ENCODE measurements at regions not wholly inside any gene's neighbourhood (a gene's known extent, or its start where the extent isn't known, plus 50 kb on each side); places are given as distances from the start of the nearest gene placed in this dataset.

- H3K9ac ChIP-seq (ENCODE audit: insufficient read depth, low read depth, low read length), result no peak overlapping the region
- H3K4me3 ChIP-seq (replicated peaks in 1 of 3; ENCODE audit: insufficient read depth in 1 of 3, low read depth in 2 of 3, low read length in 3 of 3), result no peak overlapping the region
- H3K36me3 ChIP-seq (replicated peaks in 1 of 2; ENCODE audit: control insufficient read depth in 1 of 2, insufficient read depth in 2 of 2, low read length in 2 of 2), result no peaks in the 10 kb centered on the region
- FAIRE-seq (no peak), ATAC-seq (no peak), DNase-seq (ENCODE audit: low spot score) (no peak)
- H3K9me3 ChIP-seq (ENCODE audit: low read length), result no peaks in the 10 kb centered on the region
- TF ChIP-seq ZFP91 (CRISPR knock-in tag; IDR thresholded peaks at IDR 0.05; ENCODE audit: borderline replicate concordance) (0 out of 2 replicates have a peak, but pooled peaks have one; percentile 26), KAT8 (CRISPR knock-in tag; IDR thresholded peaks at IDR 0.05) (no peak), GATAD2A (CRISPR knock-in tag; IDR thresholded peaks at IDR 0.05) (0 out of 2 replicates have a peak, but pooled peaks have one; percentile 27), ZBTB33 (CRISPR knock-in tag; IDR thresholded peaks at IDR 0.05) (peak; percentile 67), SNAPC2 (CRISPR knock-in tag; IDR thresholded peaks at IDR 0.05) (no peak), CEBPB (IDR thresholded peaks at IDR 0.05; ENCODE audit: borderline replicate concordance, low read depth, low read length) (peak; percentile 43; the same call in 1 of the 2 replicates)
- in situ Hi-C loops (cut with HindIII; ENCODE audit: extremely low pct_ligation_motif_present, low pct_unique_long_range_greater_than_20kb), result no loop called here
- intact Hi-C loops (cut with micrococcal nuclease; ENCODE audit: unreplicated experiment), result no loop called here
- WGBS (ENCODE audit: low lambda C conversion rate), result 89% methylated on average over 21 of the region's 21 CpGs
- peaks cover 54% of the 10 kb centered on the region for H3K4me1 ChIP-seq (ENCODE audit: insufficient read depth, low read length)
- peak overlapping the region; percentile 77 for H3K27ac ChIP-seq (ENCODE audit: extremely low read length, insufficient read depth, low read length)
- H3K4me2 ChIP-seq (ENCODE audit: low read depth, low read length), result no peak overlapping the region
- BruUV-seq (replicated peaks), result no TSS peak
- CTCF ChIA-PET (ENCODE audit: low intra/inter-chr PET ratio, low total read pairs), result no interaction called here
- no peak overlapping the region for H2AFZ ChIP-seq (ENCODE audit: low read length)
- no peaks in the 10 kb centered on the region for H4K20me1 ChIP-seq (ENCODE audit: insufficient read depth, low read length)
- POLR2A ChIA-PET, result interaction anchor here (1.6 to 2.4 kb wide), 2 partner anchors 42 to 79 kb away, joined by 3 to 9 read pairs; partner anchors contain the start of genes CAGE1 and RIOK1
- H3K27me3 ChIP-seq (ENCODE audit: control insufficient read depth in 1 of 2, insufficient read depth in 2 of 2, low read length in 2 of 2), result no peaks in the 10 kb centered on the region
- H3K79me2 ChIP-seq (ENCODE audit: insufficient read depth, low read length), result no peaks in the 10 kb centered on the region
Measured at GRCh38 chr6:7468382-7469081, 72.9 kb upstream of the DSP start.
